ENCODE measurements at regions not wholly inside any gene's neighbourhood (a gene's known extent, or its start where the extent isn't known, plus 50 kb on each side); places are given as distances from the start of the nearest gene placed in this dataset.
"Not testable (repeated sequence)": the region's sequence is repeated elsewhere in the genome, so short reads cannot be mapped to it uniquely, and the experiment has no call there.

DNA sequence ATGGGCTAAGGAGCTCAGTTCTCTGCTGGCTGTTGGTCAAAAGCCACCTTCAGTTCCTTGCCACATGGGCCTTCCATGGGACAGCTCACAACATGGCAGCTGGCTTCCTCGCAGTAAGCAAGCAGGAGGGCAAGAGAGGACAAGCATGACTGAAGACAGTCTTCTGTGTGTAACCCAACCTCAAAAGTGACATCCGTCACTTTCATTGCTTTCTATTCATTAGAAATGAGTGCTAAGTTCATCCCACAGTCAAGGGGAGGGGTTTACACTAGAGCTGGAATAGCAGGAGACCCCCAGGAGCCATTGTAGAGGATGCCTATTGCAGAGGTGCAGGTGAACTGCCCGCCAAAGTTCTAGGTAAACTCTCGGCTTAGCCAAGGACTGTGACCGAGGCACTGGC lies 163.3 kb downstream of the NUFIP1 start:
- CTCF ChIA-PET (ENCODE audit: low intra/inter-chr PET ratio) = no interaction called here
- FAIRE-seq = no peak

DNA sequence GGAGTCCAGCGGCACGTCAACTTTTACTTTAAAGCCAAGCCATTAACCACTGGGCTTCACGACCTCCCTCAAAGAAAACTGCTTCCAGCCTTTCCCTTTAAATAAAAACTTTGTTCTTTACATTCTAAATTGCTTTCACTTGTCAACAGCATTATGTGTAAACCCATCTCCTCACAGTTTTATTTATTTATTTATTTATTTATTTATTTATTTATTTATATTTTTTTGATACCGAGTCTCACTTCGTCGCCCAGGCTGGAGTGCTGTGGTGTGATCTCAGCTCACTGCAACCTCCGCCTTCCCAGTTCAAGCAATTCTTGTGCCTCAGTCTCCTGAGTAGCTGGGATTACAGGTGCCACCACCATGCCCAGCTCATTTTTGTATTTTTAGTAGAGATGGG lies 165.7 kb downstream of the NUFIP1 start:
- DNase-seq (ENCODE audit: extremely low read depth in 1 of 4, low spot score in 3 of 4); H2AFZ ChIP-seq (ENCODE audit: low read depth, low read length); H4K20me1 ChIP-seq (replicated peaks; ENCODE audit: control insufficient read depth, insufficient read depth, low read length); H3K79me2 ChIP-seq (ENCODE audit: control insufficient read depth, insufficient read depth, low read length); H3K36me3 ChIP-seq (ENCODE audit: control insufficient read depth, insufficient read depth, low read length); in situ Hi-C loops (cut with MboI); FAIRE-seq; H3K4me1 ChIP-seq (replicated peaks in 1 of 2; ENCODE audit: control insufficient read depth in 2 of 2, insufficient read depth in 2 of 2, low read length in 2 of 2); H3K4me2 ChIP-seq (ENCODE audit: insufficient read depth, low read length); H3K9me3 ChIP-seq (replicated peaks; ENCODE audit: control insufficient read depth, insufficient read depth, low read depth, low read length); intact Hi-C loops (cut with micrococcal nuclease); CTCF ChIA-PET (ENCODE audit: low intra/inter-chr PET ratio); ATAC-seq; POLR2A ChIA-PET; H3K4me3 ChIP-seq; H3K9ac ChIP-seq (ENCODE audit: insufficient read depth in 1 of 2, low read depth in 2 of 2, low read length in 2 of 2); H3K9me1 ChIP-seq (ENCODE audit: control insufficient read depth, insufficient read depth, low read length); BruUV-seq (replicated peaks); H3K27ac ChIP-seq (ENCODE audit: extremely low read depth, low read depth, low read length): not testable (repeated sequence)
- 3% methylated on average over 7 of the region's 7 CpGs for WGBS (ENCODE audit: insufficient coverage, low coverage, missing lambda C conversion rate)
- H3K27me3 ChIP-seq (ENCODE audit: control insufficient read depth in 2 of 2, insufficient read depth in 2 of 2, low read length in 2 of 2) = peaks cover 5 to 32% of the 10 kb centered on the region in 2 experiments; a peak in 3 of 5 replicates

More for the DNA sequence above, 163.3 kb downstream of the NUFIP1 start:
- in situ Hi-C loops (cut with MboI) = no loop called here
- H3K9me1 ChIP-seq (ENCODE audit: control insufficient read depth, insufficient read depth, low read length) = no peaks in the 10 kb centered on the region
- POLR2A ChIA-PET = no interaction called here
- no peak overlapping the region for H2AFZ ChIP-seq (ENCODE audit: low read depth, low read length)
- BruUV-seq (replicated peaks) = no TSS peak
- DNase-seq (ENCODE audit: extremely low read depth in 1 of 4, low spot score in 3 of 4) (no peak), ATAC-seq (no peak)
- H4K20me1 ChIP-seq (replicated peaks; ENCODE audit: control insufficient read depth, insufficient read depth, low read length) = no peaks in the 10 kb centered on the region
- H3K27me3 ChIP-seq (ENCODE audit: control insufficient read depth in 2 of 2, insufficient read depth in 2 of 2, low read length in 2 of 2) = peaks cover 3 to 25% of the 10 kb centered on the region in 2 experiments; a peak in 3 of 5 replicates
- 0% methylated on average over 5 of the region's 5 CpGs for WGBS (ENCODE audit: insufficient coverage, low coverage, missing lambda C conversion rate)
- H3K9ac ChIP-seq (ENCODE audit: insufficient read depth in 1 of 2, low read depth in 2 of 2, low read length in 2 of 2) = no peak overlapping the region
- no peaks in the 10 kb centered on the region for H3K4me1 ChIP-seq (replicated peaks in 1 of 2; ENCODE audit: control insufficient read depth in 2 of 2, insufficient read depth in 2 of 2, low read length in 2 of 2)
- H3K4me3 ChIP-seq = no peak overlapping the region
- TF ChIP-seq DDX20 (tag; IDR thresholded peaks at IDR 0.05; ENCODE audit: low read depth) (no peak), CAMTA2 (CRISPR knock-in tag; conservative IDR thresholded peaks at IDR 0.05) (no peak), YY1 (IDR thresholded peaks at IDR 0.05; ENCODE audit: borderline replicate concordance in 1 of 3, control insufficient read depth in 1 of 3, extremely low read depth in 1 of 3, insufficient read depth in 3 of 3, insufficient read length in 1 of 3, insufficient replicate concordance in 2 of 3, low read depth in 1 of 3, low read length in 2 of 3) (no peak), XRCC3 (IDR thresholded peaks at IDR 0.05) (no peak), KAT8 (IDR thresholded peaks at IDR 0.05; ENCODE audit: low read depth) (no peak), ZNF561 (CRISPR knock-in tag; conservative IDR thresholded peaks at IDR 0.05) (no peak), BRD9 (IDR thresholded peaks at IDR 0.05; ENCODE audit: low read depth, partially characterized antibody) (no peak), ZNF175 (CRISPR knock-in tag; IDR thresholded peaks at IDR 0.05; ENCODE audit: low read depth) (no peak)
- TF ChIP-seq, protein P1, sequence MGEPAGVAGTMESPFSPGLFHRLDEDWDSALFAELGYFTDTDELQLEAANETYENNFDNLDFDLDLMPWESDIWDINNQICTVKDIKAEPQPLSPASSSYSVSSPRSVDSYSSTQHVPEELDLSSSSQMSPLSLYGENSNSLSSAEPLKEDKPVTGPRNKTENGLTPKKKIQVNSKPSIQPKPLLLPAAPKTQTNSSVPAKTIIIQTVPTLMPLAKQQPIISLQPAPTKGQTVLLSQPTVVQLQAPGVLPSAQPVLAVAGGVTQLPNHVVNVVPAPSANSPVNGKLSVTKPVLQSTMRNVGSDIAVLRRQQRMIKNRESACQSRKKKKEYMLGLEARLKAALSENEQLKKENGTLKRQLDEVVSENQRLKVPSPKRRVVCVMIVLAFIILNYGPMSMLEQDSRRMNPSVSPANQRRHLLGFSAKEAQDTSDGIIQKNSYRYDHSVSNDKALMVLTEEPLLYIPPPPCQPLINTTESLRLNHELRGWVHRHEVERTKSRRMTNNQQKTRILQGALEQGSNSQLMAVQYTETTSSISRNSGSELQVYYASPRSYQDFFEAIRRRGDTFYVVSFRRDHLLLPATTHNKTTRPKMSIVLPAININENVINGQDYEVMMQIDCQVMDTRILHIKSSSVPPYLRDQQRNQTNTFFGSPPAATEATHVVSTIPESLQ (CRISPR knock-in tag; IDR thresholded peaks at IDR 0.05) = no peak
- no peaks in the 10 kb centered on the region for H3K9me3 ChIP-seq (replicated peaks; ENCODE audit: control insufficient read depth, insufficient read depth, low read depth, low read length)
- H3K27ac ChIP-seq (ENCODE audit: extremely low read depth, low read depth, low read length) = no peak overlapping the region
- no peaks in the 10 kb centered on the region for H3K79me2 ChIP-seq (ENCODE audit: control insufficient read depth, insufficient read depth, low read length)
- intact Hi-C loops (cut with micrococcal nuclease) = no loop called here
- H3K36me3 ChIP-seq (ENCODE audit: control insufficient read depth, insufficient read depth, low read length) = no peaks in the 10 kb centered on the region
- H3K4me2 ChIP-seq (ENCODE audit: insufficient read depth, low read length) = no peak overlapping the region
